Gastrocnemius medialis (tissue), 4 donors: ENCODE measurements at regions not wholly inside any gene's neighbourhood (a gene's known extent, or its start where the extent isn't known, plus 50 kb on each side); places are given as distances from the start of the nearest gene placed in this dataset.

Experiments
- ATAC-seq, 2 donors: fragments of 150-250 bp; one replicate each; pipeline ENCODE4 v1.9.1; 2016
- DNase-seq, 2 donors: peaks; one replicate each; pipeline ENCODE4 v3.0.0-alpha.2; 2019
- H3K27ac ChIP-seq, 4 donors: fragments of 200-600 bp; sonication (generic); 1 replicate in 1 of 4; 2 replicates in 3 of 4; pipeline ENCODE4 v1.5.1; 2016 to 2018; ENCODE audit warnings: mild to moderate bottlenecking in 2 of 4, moderate library complexity in 1 of 4
- H3K27me3 ChIP-seq, 3 donors: fragments of 200-600 bp; sonication (generic) in 2 of 3; 1 replicate in 1 of 3; 2 replicates in 2 of 3; pipeline versions ENCODE4 v1.5.1 to v1.6.0; 2016 to 2019; ENCODE audit warnings: mild to moderate bottlenecking in 1 of 3, moderate library complexity in 1 of 3
- H3K36me3 ChIP-seq, 2 donors: fragments of 200-600 bp; sonication (generic) in 1 of 2; one replicate each; pipeline ENCODE4 v1.5.1; 2017 to 2018
- H3K4me1 ChIP-seq, 2 donors: fragments of 200-600 bp; sonication (generic) in 1 of 2; one replicate each; pipeline ENCODE4 v1.5.1; 2016 to 2017; ENCODE audit warnings: mild to moderate bottlenecking in 2 of 2
- H3K4me3 ChIP-seq, 4 donors: fragments of 200-600 bp; sonication (generic) in 3 of 4; 1 replicate in 1 of 4; 2 replicates in 3 of 4; pipeline ENCODE4 v1.5.1; 2016 to 2019; ENCODE audit warnings: mild to moderate bottlenecking in 2 of 4
- H3K9me3 ChIP-seq, 3 donors: fragments of 200-600 bp; sonication (generic) in 2 of 3; 1 replicate in 1 of 3; 2 replicates in 2 of 3; pipeline ENCODE4 v1.5.1; 2016 to 2019
- POLR2A ChIP-seq, 2 donors: fragments of 450-650 bp; IDR thresholded peaks; one replicate each; pipeline ENCODE4 v1.6.1; 2017; ENCODE audit warnings: antibody characterized with exemption in 2 of 2, mild to moderate bottlenecking in 2 of 2, moderate library complexity in 2 of 2
- in situ Hi-C, 4 donors: fragments of 200-750 bp; cut with MboI; loops; one replicate each; pipeline versions ENCODE4 v1.15.0 to v1.8.0; 2017; ENCODE audit warnings: low sequenced_read_pairs in 4 of 4
- intact Hi-C: fragments of 100-400 bp; cut with DNase I; formaldehyde crosslinking; loops from one replicate; pipeline ENCODE4 v1.15.1; 2023; ENCODE audit warnings: low total_unique reads
- TF ChIP-seq, protein P1 (sequence below), 5 experiments: fragments of 450-650 bp in 3 of 5; fragments of 200-600 bp in 2 of 5; sonication (generic) in 2 of 5; IDR thresholded peaks in 4 of 5; conservative IDR thresholded peaks in 1 of 5; 1 replicate in 4 of 5; 2 replicates in 1 of 5; pipeline ENCODE4 v1.5.1; 2016 to 2019; ENCODE audit warnings: antibody characterized with exemption in 5 of 5, mild to moderate bottlenecking in 3 of 5, moderate library complexity in 3 of 5

DNA sequence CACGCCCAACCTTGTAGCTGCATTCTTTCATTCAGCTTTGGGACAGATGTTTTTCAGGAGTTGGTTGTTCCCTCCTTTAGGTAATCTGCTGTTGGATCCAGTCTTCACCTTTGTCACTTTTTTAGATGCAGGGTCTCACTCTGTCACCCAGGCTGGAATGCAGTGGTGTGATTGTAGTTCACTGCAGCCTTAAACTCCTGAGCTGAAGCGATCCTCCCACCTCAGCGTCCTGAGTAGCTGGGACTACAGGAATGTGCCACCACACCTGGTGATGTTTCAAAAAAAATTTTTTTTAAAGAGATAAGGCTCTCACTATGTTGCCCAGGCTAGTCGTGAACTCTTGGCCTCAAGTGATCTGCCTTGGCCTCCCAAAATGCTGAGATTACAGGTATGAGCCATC, 164.3 kb downstream of the KTN1 start:
- DNase-seq: no peak
- intact Hi-C loops: no loop called here

DNA sequence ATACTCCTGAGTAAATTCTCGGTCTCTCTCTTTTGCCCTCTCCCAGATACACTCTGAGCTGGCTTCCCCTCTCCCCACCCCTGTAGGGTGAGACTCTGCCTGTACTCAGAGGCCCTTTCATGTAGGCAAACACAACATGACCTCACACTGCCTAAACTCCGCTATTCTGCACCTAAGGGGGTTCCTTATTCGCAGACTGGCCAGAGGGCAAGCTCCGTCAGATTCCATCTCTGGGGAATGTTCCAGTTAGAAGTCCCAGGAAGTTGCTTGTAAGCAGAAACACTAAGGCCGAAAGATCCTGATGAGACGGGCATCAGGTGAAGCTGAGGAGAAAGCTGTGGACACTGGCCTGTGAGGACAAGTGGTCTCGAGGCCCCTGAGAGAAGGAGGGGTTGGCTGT, 165.9 kb downstream of the KTN1 start:
- DNase-seq (no peak), ATAC-seq (no peak)
- Histone ChIP-seq H3K4me3 (no peak overlapping the region), H3K27ac (no peak overlapping the region), H3K27me3 (no peaks in the 10 kb centered on the region), H3K4me1 (no peaks in the 10 kb centered on the region), H3K36me3 (no peaks in the 10 kb centered on the region), H3K9me3 (no peaks in the 10 kb centered on the region)
- intact Hi-C loops: no loop called here
- TF ChIP-seq, protein P1, sequence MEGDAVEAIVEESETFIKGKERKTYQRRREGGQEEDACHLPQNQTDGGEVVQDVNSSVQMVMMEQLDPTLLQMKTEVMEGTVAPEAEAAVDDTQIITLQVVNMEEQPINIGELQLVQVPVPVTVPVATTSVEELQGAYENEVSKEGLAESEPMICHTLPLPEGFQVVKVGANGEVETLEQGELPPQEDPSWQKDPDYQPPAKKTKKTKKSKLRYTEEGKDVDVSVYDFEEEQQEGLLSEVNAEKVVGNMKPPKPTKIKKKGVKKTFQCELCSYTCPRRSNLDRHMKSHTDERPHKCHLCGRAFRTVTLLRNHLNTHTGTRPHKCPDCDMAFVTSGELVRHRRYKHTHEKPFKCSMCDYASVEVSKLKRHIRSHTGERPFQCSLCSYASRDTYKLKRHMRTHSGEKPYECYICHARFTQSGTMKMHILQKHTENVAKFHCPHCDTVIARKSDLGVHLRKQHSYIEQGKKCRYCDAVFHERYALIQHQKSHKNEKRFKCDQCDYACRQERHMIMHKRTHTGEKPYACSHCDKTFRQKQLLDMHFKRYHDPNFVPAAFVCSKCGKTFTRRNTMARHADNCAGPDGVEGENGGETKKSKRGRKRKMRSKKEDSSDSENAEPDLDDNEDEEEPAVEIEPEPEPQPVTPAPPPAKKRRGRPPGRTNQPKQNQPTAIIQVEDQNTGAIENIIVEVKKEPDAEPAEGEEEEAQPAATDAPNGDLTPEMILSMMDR (IDR thresholded peaks at IDR 0.05 in 4 of 5, conservative IDR thresholded peaks at IDR 0.05 in 1 of 5): no peak
- TF ChIP-seq POLR2A (IDR thresholded peaks at IDR 0.05): no peak
- in situ Hi-C loops: no loop called here

More for the DNA sequence above, 164.3 kb downstream of the KTN1 start:
- no peaks in the 10 kb centered on the region for H3K4me1 ChIP-seq
- no peaks in the 10 kb centered on the region for H3K9me3 ChIP-seq
- no peaks in the 10 kb centered on the region for H3K27me3 ChIP-seq
- H3K4me3 ChIP-seq: no peak overlapping the region
- no peaks in the 10 kb centered on the region for H3K36me3 ChIP-seq
- no peak overlapping the region for H3K27ac ChIP-seq
- no peak for ATAC-seq
- no peak for TF ChIP-seq POLR2A (IDR thresholded peaks at IDR 0.05)
- TF ChIP-seq, protein P1 (IDR thresholded peaks at IDR 0.05 in 4 of 5, conservative IDR thresholded peaks at IDR 0.05 in 1 of 5): no peak
- in situ Hi-C loops: no loop called here

- no peaks in the 10 kb centered on the region for H3K9me3 ChIP-seq
- no peaks in the 10 kb centered on the region for H3K36me3 ChIP-seq
- in situ Hi-C loops (no loop called here), intact Hi-C loops (no loop called here)
- ATAC-seq (no peak), DNase-seq (no peak)
- H3K27ac ChIP-seq: no peak overlapping the region
- H3K4me1 ChIP-seq: no peaks in the 10 kb centered on the region
- H3K4me3 ChIP-seq: no peak overlapping the region
- no peaks in the 10 kb centered on the region for H3K27me3 ChIP-seq
- TF ChIP-seq POLR2A (IDR thresholded peaks at IDR 0.05): no peak
- TF ChIP-seq, protein P1 (IDR thresholded peaks at IDR 0.05 in 4 of 5, conservative IDR thresholded peaks at IDR 0.05 in 1 of 5): no peak
Observed at GRCh38 chr14:55746558-55746957, 166.6 kb downstream of the KTN1 start.

- Histone ChIP-seq H3K27ac (no peak overlapping the region), H3K4me1 (no peaks in the 10 kb centered on the region), H3K9me3 (no peaks in the 10 kb centered on the region), H3K36me3 (no peaks in the 10 kb centered on the region), H3K27me3 (no peaks in the 10 kb centered on the region), H3K4me3 (no peak overlapping the region)
- ATAC-seq: no peak
- no peak for TF ChIP-seq POLR2A (IDR thresholded peaks at IDR 0.05)
- TF ChIP-seq, protein P1 (IDR thresholded peaks at IDR 0.05 in 4 of 5, conservative IDR thresholded peaks at IDR 0.05 in 1 of 5): no peak
- DNase-seq: no peak
- intact Hi-C loops (no loop called here), in situ Hi-C loops (no loop called here)
Observed at GRCh38 chr14:55747186-55747585, 167.2 kb downstream of the KTN1 start.

DNA sequence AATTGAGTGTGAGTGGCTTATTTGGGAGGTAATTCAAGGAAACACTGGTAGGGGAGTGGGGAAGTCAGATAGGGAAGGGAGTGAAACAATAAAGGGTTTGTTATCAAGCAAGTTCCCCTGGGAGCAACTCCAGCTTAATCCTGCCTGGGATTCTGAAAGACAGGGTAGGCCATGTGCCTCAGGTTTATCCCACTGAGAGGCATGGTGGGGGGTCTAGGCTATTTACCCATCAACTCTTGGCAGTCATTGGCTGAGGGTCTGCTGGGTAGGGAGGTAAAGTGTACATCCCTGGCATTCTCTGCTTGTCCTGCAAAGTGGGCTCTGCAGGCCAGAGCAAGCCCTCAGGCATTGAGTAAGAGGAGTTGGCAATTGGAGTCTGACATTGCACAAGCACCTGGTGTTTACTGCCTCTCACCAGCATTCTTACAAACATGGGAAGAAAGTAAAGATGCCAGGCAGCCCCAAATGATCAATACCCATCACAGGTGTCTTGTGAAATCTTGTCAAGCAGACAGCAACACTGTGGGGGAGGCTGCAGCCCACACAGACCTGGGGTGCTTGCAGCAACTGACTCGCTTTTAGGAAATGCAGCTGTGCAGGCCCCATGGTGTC, 169.3 kb downstream of the KTN1 start:
- TF ChIP-seq, protein P1 (IDR thresholded peaks at IDR 0.05 in 4 of 5, conservative IDR thresholded peaks at IDR 0.05 in 1 of 5): no peak
- no peak for TF ChIP-seq POLR2A (IDR thresholded peaks at IDR 0.05)
- ATAC-seq (no peak), DNase-seq (no peak)
- no peak overlapping the region for H3K27ac ChIP-seq
- H3K9me3 ChIP-seq: no peaks in the 10 kb centered on the region
- H3K4me3 ChIP-seq: no peak overlapping the region
- H3K36me3 ChIP-seq: no peaks in the 10 kb centered on the region
- no peaks in the 10 kb centered on the region for H3K4me1 ChIP-seq
- intact Hi-C loops: no loop called here
- no peaks in the 10 kb centered on the region for H3K27me3 ChIP-seq
- in situ Hi-C loops: no loop called here
